DOHH2 (cell line): ENCODE measurements at regions not wholly inside any gene's neighbourhood (a gene's known extent, or its start where the extent isn't known, plus 50 kb on each side); places are given as distances from the start of the nearest gene placed in this dataset.

ENCODE experiments used
- H3F3A ChIP-seq: fragments of 200-600 bp; sonication (generic), shearing (Covaris generic); 2 replicates; pipeline ENCODE4 v1.6.0; 2016; ENCODE audit warnings: antibody characterized with exemption, mild to moderate bottlenecking; ENCODE audit not compliant: control insufficient read depth, insufficient read depth
- H3K27ac ChIP-seq: fragments of 200-600 bp; sonication (generic); 2 replicates; pipeline ENCODE4 v1.5.1; 2014; ENCODE audit warnings: low read depth, mild to moderate bottlenecking, low read length, moderate library complexity
- H3K27me3 ChIP-seq: fragments of 200-600 bp; sonication (generic); 2 replicates; pipeline ENCODE4 v1.6.1; 2014; ENCODE audit warnings: mild to moderate bottlenecking, low read length, mixed read lengths; ENCODE audit not compliant: control insufficient read depth
- H3K36me3 ChIP-seq: fragments of 200-600 bp; sonication (generic); 2 replicates; pipeline ENCODE4 v1.6.1; 2014; ENCODE audit warnings: mild to moderate bottlenecking, low read length, moderate library complexity, mixed read lengths; ENCODE audit not compliant: control insufficient read depth
- H3K4me1 ChIP-seq: fragments of 200-600 bp; sonication (generic); 2 replicates; pipeline ENCODE4 v1.6.1; 2014; ENCODE audit warnings: mild to moderate bottlenecking, low read length, mixed read lengths; ENCODE audit not compliant: control insufficient read depth
- H3K4me2 ChIP-seq: fragments of 200-600 bp; sonication (generic); 2 replicates; pipeline ENCODE4 v1.6.0; 2014; ENCODE audit warnings: mild to moderate bottlenecking, low read length, moderate library complexity
- H3K4me3 ChIP-seq: fragments of 200-600 bp; sonication (generic); 2 replicates; pipeline ENCODE4 v1.5.1; 2014; ENCODE audit warnings: mild to moderate bottlenecking, low read length, mixed read lengths
- H3K79me2 ChIP-seq: fragments of 200-600 bp; sonication (generic); 2 replicates; pipeline ENCODE4 v1.6.1; 2014; ENCODE audit warnings: mild to moderate bottlenecking, low read length, mixed read lengths; ENCODE audit not compliant: control insufficient read depth
- H3K9me2 ChIP-seq: fragments of 200-600 bp; sonication (generic); replicated peaks from 2 replicates; pipeline ENCODE4 v1.6.1; 2014; ENCODE audit warnings: mild to moderate bottlenecking, low read length, mixed read lengths; ENCODE audit not compliant: control insufficient read depth
- H3K9me3 ChIP-seq: fragments of 200-600 bp; sonication (generic); 2 replicates; pipeline ENCODE4 v1.6.1; 2014; ENCODE audit warnings: antibody characterized with exemption, low read length, mixed read lengths; ENCODE audit not compliant: control insufficient read depth, insufficient read depth
- H4K20me1 ChIP-seq: fragments of 200-600 bp; sonication (generic); 2 replicates; pipeline ENCODE4 v1.6.0; 2014; ENCODE audit warnings: low read depth, mild to moderate bottlenecking, antibody characterized with exemption, low read length, moderate library complexity; ENCODE audit not compliant: control insufficient read depth, insufficient read depth
- CTCF ChIP-seq: fragments of 200-600 bp; sonication (generic); IDR thresholded peaks from one replicate; pipeline ENCODE4 v1.5.1; 2014; ENCODE audit warnings: antibody characterized with exemption, mild to moderate bottlenecking, low read depth, low read length; ENCODE audit not compliant: poor library complexity, severe bottlenecking
- EZH2phosphoT487 ChIP-seq: fragments of 200-600 bp; sonication (generic); IDR thresholded peaks from 2 replicates; pipeline ENCODE4 v1.6.1; 2017; ENCODE audit warnings: borderline replicate concordance, mild to moderate bottlenecking, antibody characterized with exemption, low read length, moderate library complexity, mixed read lengths

DNA sequence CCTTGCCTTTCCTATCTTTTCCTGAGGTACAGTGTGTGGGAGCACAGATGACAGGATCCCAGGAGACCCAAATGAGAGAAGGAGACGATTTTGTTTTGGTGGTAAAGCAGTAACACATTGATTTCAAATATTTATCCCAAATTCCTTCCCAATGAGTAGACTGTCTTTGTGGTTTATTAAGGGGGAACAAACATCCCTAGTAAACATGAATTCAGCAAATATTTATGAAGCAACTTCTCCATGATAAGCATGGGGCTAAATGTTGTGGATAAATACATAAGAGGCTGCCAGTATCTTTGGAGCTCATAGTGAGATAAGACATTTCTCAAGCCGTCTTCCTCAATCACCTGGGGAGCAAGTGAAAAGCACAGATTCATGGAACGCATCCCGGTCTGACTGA is 460.8 kb upstream of the CFAP20DC start:
- H3K9me3 ChIP-seq: no peaks in the 10 kb centered on the region; the same call in 1 of the 2 replicates
- no peaks in the 10 kb centered on the region for H3K4me1 ChIP-seq
- no peak overlapping the region for H3K4me3 ChIP-seq
- H3K27me3 ChIP-seq: no peaks in the 10 kb centered on the region
- no peaks in the 10 kb centered on the region for H3F3A ChIP-seq
- no peaks in the 10 kb centered on the region for H4K20me1 ChIP-seq
- no peak for TF ChIP-seq EZH2phosphoT487
- TF ChIP-seq CTCF: no peak
- H3K79me2 ChIP-seq: no peaks in the 10 kb centered on the region
- H3K4me2 ChIP-seq: no peak overlapping the region
- no peaks in the 10 kb centered on the region for H3K36me3 ChIP-seq
- no peaks in the 10 kb centered on the region for H3K9me2 ChIP-seq
- H3K27ac ChIP-seq: no peak overlapping the region

GRCh38 chr3:59508273-59508672 is 458.4 kb upstream of the CFAP20DC start:
- Histone ChIP-seq H3K27me3 (no peaks in the 10 kb centered on the region), H3K36me3 (no peaks in the 10 kb centered on the region), H3K4me1 (no peaks in the 10 kb centered on the region), H3K79me2 (no peaks in the 10 kb centered on the region), H3K9me2 (no peaks in the 10 kb centered on the region), H3K9me3 (no peaks in the 10 kb centered on the region; the same call in 1 of the 2 replicates), H3F3A (no peaks in the 10 kb centered on the region), H4K20me1 (no peaks in the 10 kb centered on the region), H3K27ac (no peak overlapping the region), H3K4me2 (no peak overlapping the region), H3K4me3 (no peak overlapping the region)
- TF ChIP-seq EZH2phosphoT487: no peak
- no peak for TF ChIP-seq CTCF

- H3F3A ChIP-seq: no peaks in the 10 kb centered on the region
- H3K4me2 ChIP-seq: no peak overlapping the region
- H3K27ac ChIP-seq: no peak overlapping the region
- no peaks in the 10 kb centered on the region for H3K79me2 ChIP-seq
- no peaks in the 10 kb centered on the region; the same call in 1 of the 2 replicates for H3K9me3 ChIP-seq
- H3K36me3 ChIP-seq: no peaks in the 10 kb centered on the region
- no peaks in the 10 kb centered on the region for H3K4me1 ChIP-seq
- TF ChIP-seq EZH2phosphoT487: no peak
- TF ChIP-seq CTCF: no peak
- H4K20me1 ChIP-seq: no peaks in the 10 kb centered on the region
- no peaks in the 10 kb centered on the region for H3K27me3 ChIP-seq
- no peak overlapping the region for H3K4me3 ChIP-seq
- no peaks in the 10 kb centered on the region for H3K9me2 ChIP-seq
Measured at GRCh38 chr3:59506191-59506590, 456.4 kb upstream of the CFAP20DC start.
